ENCODE measurements at regions not wholly inside any gene's neighbourhood (a gene's known extent, or its start where the extent isn't known, plus 50 kb on each side); places are given as distances from the start of the nearest gene placed in this dataset.

DNA sequence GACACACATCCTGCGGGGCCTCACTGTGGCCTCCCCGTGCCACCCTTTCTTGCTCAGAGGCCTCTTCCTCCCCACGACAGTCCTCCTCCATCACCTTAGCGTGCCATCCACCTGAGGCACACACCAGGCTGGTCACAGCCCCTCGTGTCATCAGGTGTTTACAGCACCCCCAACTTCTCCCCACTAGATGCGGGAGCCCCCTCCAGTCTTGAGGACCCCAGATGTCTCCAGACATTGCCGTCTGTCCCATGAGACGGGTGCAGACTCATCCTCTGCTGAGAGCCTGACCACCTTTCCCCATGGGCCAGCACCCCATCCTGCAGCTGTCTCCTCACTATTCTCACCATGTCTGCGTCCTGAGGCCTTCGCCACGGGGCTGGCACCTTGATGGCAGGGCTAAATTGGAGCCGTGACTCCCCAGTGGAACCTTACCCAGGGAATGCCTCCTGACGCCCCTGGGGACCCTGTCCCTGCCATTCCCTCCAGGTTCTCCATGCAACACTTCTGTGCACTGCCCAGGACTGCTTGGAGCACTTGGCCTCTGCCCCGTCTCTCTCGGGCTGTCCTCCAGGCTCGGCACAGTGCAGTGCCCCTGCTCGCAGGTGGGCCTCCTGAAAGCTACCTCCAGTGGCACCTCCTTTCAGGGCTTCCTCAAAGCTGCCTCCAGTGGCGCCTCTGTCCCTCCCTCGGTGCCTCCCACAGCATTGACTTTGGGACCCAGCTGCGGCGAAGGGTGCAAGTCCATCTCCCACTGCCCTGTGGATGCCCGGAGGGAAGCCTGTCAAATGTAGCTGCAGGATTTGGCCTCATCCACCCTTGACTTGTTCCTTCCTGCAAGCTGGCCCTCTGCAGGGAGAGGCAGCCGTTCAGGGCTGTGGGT lies 1386.8 kb downstream of the BRD1 start:
- Histone ChIP-seq H3K4me1 (ENCODE audit: control insufficient read depth, low read length) (peaks cover 19% of the 10 kb centered on the region), H3F3A (ENCODE audit: control insufficient read depth, insufficient read depth) (no peaks in the 10 kb centered on the region), H3K27me3 (ENCODE audit: control insufficient read depth, low read length) (no peaks in the 10 kb centered on the region), H3K4me3 (ENCODE audit: low read length) (no peak overlapping the region), H3K9me3 (ENCODE audit: control insufficient read depth, insufficient read depth, low read length) (no peaks in the 10 kb centered on the region), H3K79me2 (ENCODE audit: control insufficient read depth, low read length) (no peaks in the 10 kb centered on the region), H3K9me2 (replicated peaks; ENCODE audit: control insufficient read depth, low read length) (no peaks in the 10 kb centered on the region), H3K4me2 (ENCODE audit: low read length) (no peak overlapping the region), H3K36me3 (ENCODE audit: control insufficient read depth, low read length) (no peaks in the 10 kb centered on the region), H3K27ac (ENCODE audit: low read depth, low read length) (no peak overlapping the region), H4K20me1 (ENCODE audit: control insufficient read depth, insufficient read depth, low read depth, low read length) (no peaks in the 10 kb centered on the region)
- no peak for TF ChIP-seq EZH2phosphoT487 (IDR thresholded peaks at IDR 0.05; ENCODE audit: borderline replicate concordance, low read length)
- TF ChIP-seq, protein P1, sequence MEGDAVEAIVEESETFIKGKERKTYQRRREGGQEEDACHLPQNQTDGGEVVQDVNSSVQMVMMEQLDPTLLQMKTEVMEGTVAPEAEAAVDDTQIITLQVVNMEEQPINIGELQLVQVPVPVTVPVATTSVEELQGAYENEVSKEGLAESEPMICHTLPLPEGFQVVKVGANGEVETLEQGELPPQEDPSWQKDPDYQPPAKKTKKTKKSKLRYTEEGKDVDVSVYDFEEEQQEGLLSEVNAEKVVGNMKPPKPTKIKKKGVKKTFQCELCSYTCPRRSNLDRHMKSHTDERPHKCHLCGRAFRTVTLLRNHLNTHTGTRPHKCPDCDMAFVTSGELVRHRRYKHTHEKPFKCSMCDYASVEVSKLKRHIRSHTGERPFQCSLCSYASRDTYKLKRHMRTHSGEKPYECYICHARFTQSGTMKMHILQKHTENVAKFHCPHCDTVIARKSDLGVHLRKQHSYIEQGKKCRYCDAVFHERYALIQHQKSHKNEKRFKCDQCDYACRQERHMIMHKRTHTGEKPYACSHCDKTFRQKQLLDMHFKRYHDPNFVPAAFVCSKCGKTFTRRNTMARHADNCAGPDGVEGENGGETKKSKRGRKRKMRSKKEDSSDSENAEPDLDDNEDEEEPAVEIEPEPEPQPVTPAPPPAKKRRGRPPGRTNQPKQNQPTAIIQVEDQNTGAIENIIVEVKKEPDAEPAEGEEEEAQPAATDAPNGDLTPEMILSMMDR (IDR thresholded peaks at IDR 0.05; ENCODE audit: low read depth, low read length, poor library complexity, severe bottlenecking), result no peak

DNA sequence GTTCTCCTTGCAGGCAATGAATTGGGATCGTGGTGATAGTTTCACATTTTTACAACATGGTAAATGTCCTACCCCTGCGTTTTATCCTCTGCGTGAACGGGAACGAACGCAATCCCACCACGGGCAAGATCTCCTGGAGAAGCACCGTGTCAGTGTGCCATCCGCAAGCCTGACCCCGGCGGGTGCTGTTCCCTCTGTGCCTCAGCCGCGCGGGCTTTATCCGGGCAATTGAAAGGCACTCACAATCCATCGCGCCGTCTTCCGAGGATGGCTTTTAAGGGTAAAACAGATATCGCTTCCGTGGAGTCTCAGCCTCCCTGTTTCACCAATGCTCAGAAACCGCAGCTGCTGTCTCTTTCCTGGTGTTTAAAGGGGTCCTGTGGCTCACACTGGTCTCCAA lies 1387.5 kb downstream of the BRD1 start:
- no peak overlapping the region for H3K27ac ChIP-seq (ENCODE audit: low read depth, low read length)
- peaks cover 16% of the 10 kb centered on the region for H3K4me1 ChIP-seq (ENCODE audit: control insufficient read depth, low read length)
- H3K4me2 ChIP-seq (ENCODE audit: low read length), result no peak overlapping the region
- H3K4me3 ChIP-seq (ENCODE audit: low read length), result no peak overlapping the region
- H3F3A ChIP-seq (ENCODE audit: control insufficient read depth, insufficient read depth), result no peaks in the 10 kb centered on the region
- no peak for TF ChIP-seq EZH2phosphoT487 (IDR thresholded peaks at IDR 0.05; ENCODE audit: borderline replicate concordance, low read length)
- TF ChIP-seq, protein P1 (IDR thresholded peaks at IDR 0.05; ENCODE audit: low read depth, low read length, poor library complexity, severe bottlenecking), result no peak
- no peaks in the 10 kb centered on the region for H3K79me2 ChIP-seq (ENCODE audit: control insufficient read depth, low read length)
- H3K27me3 ChIP-seq (ENCODE audit: control insufficient read depth, low read length), result no peaks in the 10 kb centered on the region
- no peaks in the 10 kb centered on the region for H4K20me1 ChIP-seq (ENCODE audit: control insufficient read depth, insufficient read depth, low read depth, low read length)
- no peaks in the 10 kb centered on the region for H3K9me2 ChIP-seq (replicated peaks; ENCODE audit: control insufficient read depth, low read length)
- H3K36me3 ChIP-seq (ENCODE audit: control insufficient read depth, low read length), result no peaks in the 10 kb centered on the region
- H3K9me3 ChIP-seq (ENCODE audit: control insufficient read depth, insufficient read depth, low read length), result no peaks in the 10 kb centered on the region

DNA sequence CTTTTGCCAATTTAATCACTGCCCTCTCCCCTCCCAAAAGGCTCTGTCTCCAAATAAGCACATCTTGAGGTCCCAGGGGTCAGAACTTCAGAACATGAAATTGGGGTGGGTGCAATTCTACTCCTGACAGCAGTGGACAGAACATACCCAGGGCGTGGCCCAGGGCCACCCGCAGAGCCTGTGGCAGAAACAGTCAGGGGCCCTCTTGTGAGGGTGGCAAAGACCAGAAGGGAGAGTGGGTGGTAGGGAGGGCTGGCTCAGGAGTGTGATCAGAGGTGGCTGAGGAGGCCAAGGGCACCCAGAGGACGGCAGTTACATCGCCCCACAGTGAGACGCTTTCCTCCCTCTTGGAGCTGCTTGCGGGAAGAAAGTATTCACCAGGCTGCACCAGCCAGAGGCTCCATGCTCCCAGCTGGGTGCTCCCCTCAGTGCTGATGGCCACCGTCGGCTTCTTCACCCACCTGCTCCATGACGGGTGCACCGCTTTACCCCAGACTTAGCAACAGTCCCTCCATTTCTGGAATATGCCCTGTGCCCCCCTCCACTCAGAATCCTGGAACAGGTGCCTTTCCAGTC lies 1388.0 kb downstream of the BRD1 start:
- Histone ChIP-seq H3K79me2 (ENCODE audit: control insufficient read depth, low read length) (no peaks in the 10 kb centered on the region), H3K9me3 (ENCODE audit: control insufficient read depth, insufficient read depth, low read length) (no peaks in the 10 kb centered on the region), H3K4me2 (ENCODE audit: low read length) (no peak overlapping the region), H3K27me3 (ENCODE audit: control insufficient read depth, low read length) (no peaks in the 10 kb centered on the region), H3K36me3 (ENCODE audit: control insufficient read depth, low read length) (no peaks in the 10 kb centered on the region), H3K9me2 (replicated peaks; ENCODE audit: control insufficient read depth, low read length) (no peaks in the 10 kb centered on the region), H3F3A (ENCODE audit: control insufficient read depth, insufficient read depth) (no peaks in the 10 kb centered on the region), H3K27ac (ENCODE audit: low read depth, low read length) (no peak overlapping the region), H3K4me1 (ENCODE audit: control insufficient read depth, low read length) (peaks cover 10% of the 10 kb centered on the region), H4K20me1 (ENCODE audit: control insufficient read depth, insufficient read depth, low read depth, low read length) (no peaks in the 10 kb centered on the region), H3K4me3 (ENCODE audit: low read length) (no peak overlapping the region)
- TF ChIP-seq, protein P1 (IDR thresholded peaks at IDR 0.05; ENCODE audit: low read depth, low read length, poor library complexity, severe bottlenecking), result no peak
- TF ChIP-seq EZH2phosphoT487 (IDR thresholded peaks at IDR 0.05; ENCODE audit: borderline replicate concordance, low read length), result no peak
